K562 (cell line): ENCODE measurements at regions not wholly inside any gene's neighbourhood (a gene's known extent, or its start where the extent isn't known, plus 50 kb on each side); places are given as distances from the start of the nearest gene placed in this dataset.

Experiments
- ATAC-seq: fragments of 200-7000 bp; cut with Tn5 transposase; 3 replicates; pipeline ENCODE4 v1.9.1; 2020; ENCODE audit warnings: moderate library complexity
- BruUV-seq: library from RNA; stranded (reverse); fragments of 400-500 nt; replicated peaks from 2 replicates; lab custom pipeline; 2021; lab: Mats Ljungman, UMichigan
- CTCF ChIA-PET: fragments of 300-600 bp; formaldehyde crosslinking; extraction: SDS; loops from one replicate; lab custom pipeline; 2021; ENCODE audit warnings: low intra/inter-chr PET ratio; lab: Yijun Ruan, JAX
- POLR2A ChIA-PET: fragments of 300-600, 350-650 bp; sonication (Branson Sonifier 250); formaldehyde crosslinking; extraction: SDS; loops from one replicate; lab custom pipeline; 2021; ENCODE audit warnings: antibody characterized with exemption, inconsistent platforms; lab: Yijun Ruan, JAX
- DNase-seq, 4 experiments: peaks; one replicate each; pipeline versions ENCODE4 v3.0.0 to v3.0.0-alpha.2; 2011 to 2018; ENCODE audit warnings: low spot score in 3 of 4, mixed read lengths in 3 of 4; ENCODE audit errors: extremely low read depth in 1 of 4
- FAIRE-seq: peaks from 2 replicates; lab custom pipeline; 2011; peaks lifted over from hg19 to GRCh38; lab: Jason Lieb, UNC
- H2AFZ ChIP-seq: 2 replicates; pipeline ENCODE4 v1.6.0; 2011; ENCODE audit warnings: low read depth, low read length, control low read depth, inconsistent platforms
- H3K27ac ChIP-seq: fragments of 200-600 bp; 3 replicates; pipeline ENCODE4 v1.8.0; 2011; ENCODE audit warnings: low read depth, mild to moderate bottlenecking, control low read depth, inconsistent platforms, low read length, moderate library complexity, mixed read lengths; ENCODE audit errors: extremely low read depth
- H3K27me3 ChIP-seq, 2 experiments: fragments of 300-600 bp in 1 of 2; 2 replicates in 1 of 2; 3 replicates in 1 of 2; pipeline versions ENCODE4 v1.6.0 to v1.8.0; 2011; ENCODE audit warnings: inconsistent platforms in 2 of 2, low read length in 2 of 2, mild to moderate bottlenecking in 1 of 2, mixed read lengths in 1 of 2, moderate library complexity in 1 of 2; ENCODE audit not compliant: control insufficient read depth in 2 of 2, insufficient read depth in 2 of 2
- H3K36me3 ChIP-seq: fragments of 300-600 bp; 3 replicates; pipeline ENCODE4 v1.8.0; 2011; ENCODE audit warnings: mild to moderate bottlenecking, low read length, inconsistent platforms; ENCODE audit not compliant: control insufficient read depth, insufficient read depth
- H3K4me1 ChIP-seq, 2 experiments: fragments of 200-600 bp in 1 of 2; replicated peaks in 1 of 2; 2 replicates in 1 of 2; 3 replicates in 1 of 2; pipeline versions ENCODE4 v1.5.1 to v1.8.0; 2011; ENCODE audit warnings: inconsistent platforms in 2 of 2, low read length in 2 of 2, mild to moderate bottlenecking in 1 of 2, mixed read lengths in 1 of 2, moderate library complexity in 1 of 2; ENCODE audit not compliant: control insufficient read depth in 2 of 2, insufficient read depth in 2 of 2
- H3K4me2 ChIP-seq: 2 replicates; pipeline ENCODE4 v1.6.1; 2011; ENCODE audit warnings: low read length, control low read depth, inconsistent platforms, mixed read lengths; ENCODE audit not compliant: insufficient read depth
- H3K4me3 ChIP-seq: fragments of 200-600 bp; sonication (generic), shearing (Covaris generic); 2 replicates; pipeline ENCODE4 v1.5.1; 2016; ENCODE audit warnings: control low read depth, inconsistent platforms
- H3K79me2 ChIP-seq: fragments of 200-600 bp; 3 replicates; pipeline ENCODE4 v1.8.0; 2011; ENCODE audit warnings: low read length, inconsistent platforms; ENCODE audit not compliant: control insufficient read depth, insufficient read depth
- H3K9ac ChIP-seq, 2 experiments: 2 replicates each; pipeline versions ENCODE4 v1.6.0 to v1.6.1; 2011; ENCODE audit warnings: low read depth in 2 of 2, low read length in 2 of 2, control low read depth in 1 of 2, inconsistent platforms in 1 of 2, mild to moderate bottlenecking in 1 of 2, mixed read lengths in 1 of 2; ENCODE audit not compliant: insufficient read depth in 1 of 2
- H3K9me1 ChIP-seq: one replicate; pipeline ENCODE4 v1.6.0; 2011; ENCODE audit warnings: inconsistent platforms, mild to moderate bottlenecking, low read length, moderate library complexity; ENCODE audit not compliant: control insufficient read depth, insufficient read depth
- H3K9me3 ChIP-seq: replicated peaks from 2 replicates; pipeline ENCODE4 v1.5.1; 2011; ENCODE audit warnings: low read depth, low read length, inconsistent platforms; ENCODE audit not compliant: control insufficient read depth, insufficient read depth
- H4K20me1 ChIP-seq: replicated peaks from 2 replicates; pipeline ENCODE4 v1.6.1; 2011; ENCODE audit warnings: low read length, inconsistent platforms, mixed read lengths; ENCODE audit not compliant: control insufficient read depth, insufficient read depth
- CBX5 ChIP-seq: IDR thresholded peaks from 2 replicates; pipeline ENCODE4 v1.6.1; 2014; ENCODE audit warnings: low read depth, borderline replicate concordance
- ELF1 ChIP-seq: fragments of 200-800 bp; sonication (Bioruptor generic); IDR thresholded peaks from 2 replicates; pipeline ENCODE4 v1.6.1; 2016; ENCODE audit warnings: missing genetic modification characterization, missing compliant biosample characterization
- XRCC4 ChIP-seq: IDR thresholded peaks from one replicate; pipeline ENCODE4 v1.6.1; 2011; ENCODE audit not compliant: insufficient read depth, insufficient read length; ENCODE audit errors: extremely low read depth
- ZNF197 ChIP-seq: fragments of 200-800 bp; sonication (Bioruptor generic); IDR thresholded peaks from 2 replicates; pipeline ENCODE4 v1.6.1; 2016; ENCODE audit warnings: low read depth, missing genetic modification characterization, missing compliant biosample characterization
- ZNF707 ChIP-seq: fragments of 250-450 bp; sonication (Bioruptor Pico); conservative IDR thresholded peaks from 2 replicates; pipeline ENCODE4 v1.8.0; 2022; ENCODE audit warnings: inconsistent platforms, mild to moderate bottlenecking, moderate library complexity
- WGBS: fragments of 100-300 bp; shearing (Covaris generic); methylation state at CpG from one replicate; pipeline ENCODE4 v1.1.6; 2016; ENCODE audit warnings: low coverage, mixed read lengths; ENCODE audit not compliant: insufficient coverage; ENCODE audit errors: missing lambda C conversion rate; 5-methylcytosine and 5-hydroxymethylcytosine counted together
- in situ Hi-C: fragments of 300-500 bp; cut with MboI; formaldehyde crosslinking; loops from 4 replicates; pipeline ENCODE4 v1.15.0; 2018; ENCODE audit warnings: inconsistent platforms, mixed read lengths
- intact Hi-C: fragments of 100-400 bp; cut with micrococcal nuclease; formaldehyde crosslinking; loops from 2 replicates; pipeline ENCODE4 v1.14.2; 2022
- TF ChIP-seq, protein P1 (sequence below), 2 experiments: fragments of 450-650 bp; formaldehyde crosslinking in 1 of 2; IDR thresholded peaks; 2 replicates each; pipeline versions ENCODE4 v1.4.0 to v1.6.1; 2014 to 2020; ENCODE audit warnings: mild to moderate bottlenecking in 2 of 2, borderline replicate concordance in 1 of 2, low read depth in 1 of 2

DNA sequence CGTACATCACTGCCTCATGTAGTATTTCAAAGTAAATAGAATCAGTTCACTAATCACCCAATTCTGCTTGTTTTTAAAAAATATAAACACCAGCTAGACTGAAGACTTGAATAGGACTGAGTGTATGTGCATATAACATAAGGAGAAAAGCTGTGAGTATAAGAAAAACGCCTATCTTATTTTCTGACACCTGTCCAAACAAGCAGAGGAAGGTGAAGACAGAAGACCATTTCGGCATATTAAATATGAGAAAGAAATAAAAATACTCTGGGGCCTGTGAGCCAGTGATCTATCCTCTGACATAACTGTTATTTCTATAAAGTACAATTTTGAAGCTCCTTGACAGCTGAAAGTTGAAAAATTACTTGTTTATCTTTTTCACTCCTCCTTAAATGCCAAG, 111.3 kb upstream of the EEA1 start:
- CTCF ChIA-PET, result no interaction called here
- no peak overlapping the region for H3K27ac ChIP-seq
- no peak overlapping the region for H3K4me3 ChIP-seq
- in situ Hi-C loops, result no loop called here
- TF ChIP-seq ZNF197 (CRISPR knock-in tag), result no peak
- no peak for TF ChIP-seq ZNF707 (CRISPR knock-in tag)
- no peak for TF ChIP-seq ELF1
- TF ChIP-seq XRCC4, result no peak
- TF ChIP-seq, protein P1, sequence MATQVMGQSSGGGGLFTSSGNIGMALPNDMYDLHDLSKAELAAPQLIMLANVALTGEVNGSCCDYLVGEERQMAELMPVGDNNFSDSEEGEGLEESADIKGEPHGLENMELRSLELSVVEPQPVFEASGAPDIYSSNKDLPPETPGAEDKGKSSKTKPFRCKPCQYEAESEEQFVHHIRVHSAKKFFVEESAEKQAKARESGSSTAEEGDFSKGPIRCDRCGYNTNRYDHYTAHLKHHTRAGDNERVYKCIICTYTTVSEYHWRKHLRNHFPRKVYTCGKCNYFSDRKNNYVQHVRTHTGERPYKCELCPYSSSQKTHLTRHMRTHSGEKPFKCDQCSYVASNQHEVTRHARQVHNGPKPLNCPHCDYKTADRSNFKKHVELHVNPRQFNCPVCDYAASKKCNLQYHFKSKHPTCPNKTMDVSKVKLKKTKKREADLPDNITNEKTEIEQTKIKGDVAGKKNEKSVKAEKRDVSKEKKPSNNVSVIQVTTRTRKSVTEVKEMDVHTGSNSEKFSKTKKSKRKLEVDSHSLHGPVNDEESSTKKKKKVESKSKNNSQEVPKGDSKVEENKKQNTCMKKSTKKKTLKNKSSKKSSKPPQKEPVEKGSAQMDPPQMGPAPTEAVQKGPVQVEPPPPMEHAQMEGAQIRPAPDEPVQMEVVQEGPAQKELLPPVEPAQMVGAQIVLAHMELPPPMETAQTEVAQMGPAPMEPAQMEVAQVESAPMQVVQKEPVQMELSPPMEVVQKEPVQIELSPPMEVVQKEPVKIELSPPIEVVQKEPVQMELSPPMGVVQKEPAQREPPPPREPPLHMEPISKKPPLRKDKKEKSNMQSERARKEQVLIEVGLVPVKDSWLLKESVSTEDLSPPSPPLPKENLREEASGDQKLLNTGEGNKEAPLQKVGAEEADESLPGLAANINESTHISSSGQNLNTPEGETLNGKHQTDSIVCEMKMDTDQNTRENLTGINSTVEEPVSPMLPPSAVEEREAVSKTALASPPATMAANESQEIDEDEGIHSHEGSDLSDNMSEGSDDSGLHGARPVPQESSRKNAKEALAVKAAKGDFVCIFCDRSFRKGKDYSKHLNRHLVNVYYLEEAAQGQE (IDR thresholded peaks at IDR 0.05; ENCODE audit: borderline replicate concordance), result no peak
- TF ChIP-seq, protein P1 (CRISPR knock-in tag; IDR thresholded peaks at IDR 0.05; ENCODE audit: low read depth), result no peak
- no peak for TF ChIP-seq CBX5
- TF ChIP-seq, all 486 proteins: peak for 0
- H3K4me2 ChIP-seq, result no peak overlapping the region
- H4K20me1 ChIP-seq, result no peaks in the 10 kb centered on the region
- DNase-seq (no peak), ATAC-seq (no peak), FAIRE-seq (no peak)
- no peaks in the 10 kb centered on the region for H3K36me3 ChIP-seq
- no peaks in the 10 kb centered on the region for H3K27me3 ChIP-seq
- H3K4me1 ChIP-seq, result peaks cover 0 to 19% of the 10 kb centered on the region in 2 experiments; a peak in 4 of 5 replicates
- 45% methylated on average over 3 of the region's 3 CpGs for WGBS
- H3K9me1 ChIP-seq, result no peaks in the 10 kb centered on the region
- no peak overlapping the region for H3K9ac ChIP-seq
- H3K9me3 ChIP-seq, result no peaks in the 10 kb centered on the region; the same call in 1 of the 2 replicates
- no peak overlapping the region for H2AFZ ChIP-seq
- no peaks in the 10 kb centered on the region for H3K79me2 ChIP-seq
- intact Hi-C loops, result no loop called here
- BruUV-seq, result no TSS peak
- POLR2A ChIA-PET, result interaction anchor here (1.3 kb wide), 1 partner anchor 9 kb away, joined by 3 read pairs; no protein-coding TSS in a partner anchor
